Retinal pigment epithelial cell (primary cell): ENCODE measurements at regions not wholly inside any gene's neighbourhood (a gene's known extent, or its start where the extent isn't known, plus 50 kb on each side); places are given as distances from the start of the nearest gene placed in this dataset.

Experiments
- DNase-seq: peaks from one replicate; pipeline ENCODE4 v3.0.0-alpha.2; 2010; ENCODE audit warnings: low read depth
- H3K4me3 ChIP-seq: 2 replicates; pipeline ENCODE4 v1.5.1; 2011; ENCODE audit warnings: mild to moderate bottlenecking, low read length, control low read depth, moderate library complexity
- CTCF ChIP-seq: conservative IDR thresholded peaks from 2 replicates; pipeline ENCODE4 v1.5.1; 2011; ENCODE audit warnings: low read depth, low read length, control low read depth, inconsistent platforms

GRCh38 chr5:30103052-30103451 lies 1090.4 kb upstream of the CDH6 start:
- TF ChIP-seq CTCF = no peak
- DNase-seq = no peak
- no peak overlapping the region for H3K4me3 ChIP-seq

GRCh38 chr5:30102185-30102584 lies 1091.3 kb upstream of the CDH6 start:
- no peak for TF ChIP-seq CTCF
- no peak for DNase-seq
- no peak overlapping the region for H3K4me3 ChIP-seq

- DNase-seq = no peak
- no peak overlapping the region for H3K4me3 ChIP-seq
- TF ChIP-seq CTCF = no peak
Observed at GRCh38 chr5:30100929-30101328, 1092.6 kb upstream of the CDH6 start.

GRCh38 chr5:30100148-30100713 lies 1093.3 kb upstream of the CDH6 start:
- no peak overlapping the region for H3K4me3 ChIP-seq
- DNase-seq = no peak
- no peak for TF ChIP-seq CTCF

- no peak for DNase-seq
- no peak for TF ChIP-seq CTCF
- H3K4me3 ChIP-seq = no peak overlapping the region
Observed at GRCh38 chr5:30099634-30100033, 1093.9 kb upstream of the CDH6 start.

GRCh38 chr5:30098940-30099339 lies 1094.5 kb upstream of the CDH6 start:
- no peak for DNase-seq
- no peak for TF ChIP-seq CTCF
- H3K4me3 ChIP-seq = no peak overlapping the region

GRCh38 chr5:30092548-30092947 lies 1100.9 kb upstream of the CDH6 start:
- no peak for TF ChIP-seq CTCF
- DNase-seq = no peak
- H3K4me3 ChIP-seq = no peak overlapping the region
